ENCODE measurements at regions not wholly inside any gene's neighbourhood (a gene's known extent, or its start where the extent isn't known, plus 50 kb on each side); places are given as distances from the start of the nearest gene placed in this dataset.

GRCh38 chr5:32850817-32851496 is 139.8 kb downstream of the NPR3 start:
- TF ChIP-seq POLR2A (IDR thresholded peaks at IDR 0.05): no peak
- TF ChIP-seq CTCF (IDR thresholded peaks at IDR 0.05 in 4 of 5, conservative IDR thresholded peaks at IDR 0.05 in 1 of 5): no peak
